Gastroesophageal sphincter (tissue), 3 donors: ENCODE measurements at regions not wholly inside any gene's neighbourhood (a gene's known extent, or its start where the extent isn't known, plus 50 kb on each side); places are given as distances from the start of the nearest gene placed in this dataset.

ENCODE experiments used
- EP300 ChIP-seq: sonication (generic); formaldehyde crosslinking; IDR thresholded peaks from one replicate; pipeline ENCODE4 v1.6.1; 2017; ENCODE audit warnings: antibody characterized with exemption, mild to moderate bottlenecking
- POLR2A ChIP-seq, 2 donors: fragments of 450-650 bp; IDR thresholded peaks; one replicate each; pipeline ENCODE4 v1.6.1; 2017; ENCODE audit warnings: antibody characterized with exemption in 2 of 2, mild to moderate bottlenecking in 2 of 2, moderate library complexity in 1 of 2
- POLR2AphosphoS5 ChIP-seq: sonication (generic); formaldehyde crosslinking; IDR thresholded peaks from one replicate; pipeline ENCODE4 v1.6.1; 2017; ENCODE audit warnings: antibody characterized with exemption
- TF ChIP-seq, protein P1 (sequence below), 4 experiments: fragments of 200-600 bp in 2 of 4; fragments of 450-650 bp in 2 of 4; sonication (generic) in 1 of 4; IDR thresholded peaks; one replicate each; pipeline ENCODE4 v1.5.1; 2017 to 2019; ENCODE audit warnings: antibody characterized with exemption in 4 of 4, mild to moderate bottlenecking in 2 of 4, moderate library complexity in 2 of 4

GRCh38 chr4:173753408-173753807 is 223.4 kb upstream of the HAND2 start:
- TF ChIP-seq, protein P1, sequence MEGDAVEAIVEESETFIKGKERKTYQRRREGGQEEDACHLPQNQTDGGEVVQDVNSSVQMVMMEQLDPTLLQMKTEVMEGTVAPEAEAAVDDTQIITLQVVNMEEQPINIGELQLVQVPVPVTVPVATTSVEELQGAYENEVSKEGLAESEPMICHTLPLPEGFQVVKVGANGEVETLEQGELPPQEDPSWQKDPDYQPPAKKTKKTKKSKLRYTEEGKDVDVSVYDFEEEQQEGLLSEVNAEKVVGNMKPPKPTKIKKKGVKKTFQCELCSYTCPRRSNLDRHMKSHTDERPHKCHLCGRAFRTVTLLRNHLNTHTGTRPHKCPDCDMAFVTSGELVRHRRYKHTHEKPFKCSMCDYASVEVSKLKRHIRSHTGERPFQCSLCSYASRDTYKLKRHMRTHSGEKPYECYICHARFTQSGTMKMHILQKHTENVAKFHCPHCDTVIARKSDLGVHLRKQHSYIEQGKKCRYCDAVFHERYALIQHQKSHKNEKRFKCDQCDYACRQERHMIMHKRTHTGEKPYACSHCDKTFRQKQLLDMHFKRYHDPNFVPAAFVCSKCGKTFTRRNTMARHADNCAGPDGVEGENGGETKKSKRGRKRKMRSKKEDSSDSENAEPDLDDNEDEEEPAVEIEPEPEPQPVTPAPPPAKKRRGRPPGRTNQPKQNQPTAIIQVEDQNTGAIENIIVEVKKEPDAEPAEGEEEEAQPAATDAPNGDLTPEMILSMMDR (IDR thresholded peaks at IDR 0.05), result no peak
- TF ChIP-seq POLR2AphosphoS5, result no peak
- TF ChIP-seq POLR2A (IDR thresholded peaks at IDR 0.05), result no peak
- no peak for TF ChIP-seq EP300
